ENCODE measurements at regions not wholly inside any gene's neighbourhood (a gene's known extent, or its start where the extent isn't known, plus 50 kb on each side); places are given as distances from the start of the nearest gene placed in this dataset.

- no peak for DNase-seq
- no peaks in the 10 kb centered on the region for H3K4me1 ChIP-seq
- H3K27me3 ChIP-seq = no peaks in the 10 kb centered on the region
- H3K9me3 ChIP-seq = no peaks in the 10 kb centered on the region
- H3K27ac ChIP-seq = no peak overlapping the region
- ATAC-seq (ENCODE audit: low FRiP score in 2 of 2) = no peak
- TF ChIP-seq POLR2A (IDR thresholded peaks at IDR 0.05) = no peak
- no peak overlapping the region for H3K4me3 ChIP-seq
- WGBS, 2 donors = 78% methylated on average over 3 of the region's 3 CpGs
- H3K36me3 ChIP-seq = no peaks in the 10 kb centered on the region
These were observed 58.8 kb upstream of the CLNK start for GRCh38 chr4:10743357-10743756.

GRCh38 chr4:10741961-10742699 is 57.6 kb upstream of the CLNK start:
- DNase-seq (no peak), ATAC-seq (ENCODE audit: low FRiP score in 2 of 2) (no peak)
- H3K36me3 ChIP-seq = no peaks in the 10 kb centered on the region
- WGBS, 2 donors = 80 to 92% methylated on average over 1 of the region's 1 CpG
- no peak overlapping the region for H3K27ac ChIP-seq
- H3K9me3 ChIP-seq = no peaks in the 10 kb centered on the region
- no peaks in the 10 kb centered on the region for H3K4me1 ChIP-seq
- no peaks in the 10 kb centered on the region for H3K27me3 ChIP-seq
- H3K4me3 ChIP-seq = no peak overlapping the region
- TF ChIP-seq POLR2AphosphoS5 (IDR thresholded peaks at IDR 0.05) (no peak), POLR2A (IDR thresholded peaks at IDR 0.05) (no peak), EP300 (IDR thresholded peaks at IDR 0.05) (no peak)
- TF ChIP-seq, protein P1, sequence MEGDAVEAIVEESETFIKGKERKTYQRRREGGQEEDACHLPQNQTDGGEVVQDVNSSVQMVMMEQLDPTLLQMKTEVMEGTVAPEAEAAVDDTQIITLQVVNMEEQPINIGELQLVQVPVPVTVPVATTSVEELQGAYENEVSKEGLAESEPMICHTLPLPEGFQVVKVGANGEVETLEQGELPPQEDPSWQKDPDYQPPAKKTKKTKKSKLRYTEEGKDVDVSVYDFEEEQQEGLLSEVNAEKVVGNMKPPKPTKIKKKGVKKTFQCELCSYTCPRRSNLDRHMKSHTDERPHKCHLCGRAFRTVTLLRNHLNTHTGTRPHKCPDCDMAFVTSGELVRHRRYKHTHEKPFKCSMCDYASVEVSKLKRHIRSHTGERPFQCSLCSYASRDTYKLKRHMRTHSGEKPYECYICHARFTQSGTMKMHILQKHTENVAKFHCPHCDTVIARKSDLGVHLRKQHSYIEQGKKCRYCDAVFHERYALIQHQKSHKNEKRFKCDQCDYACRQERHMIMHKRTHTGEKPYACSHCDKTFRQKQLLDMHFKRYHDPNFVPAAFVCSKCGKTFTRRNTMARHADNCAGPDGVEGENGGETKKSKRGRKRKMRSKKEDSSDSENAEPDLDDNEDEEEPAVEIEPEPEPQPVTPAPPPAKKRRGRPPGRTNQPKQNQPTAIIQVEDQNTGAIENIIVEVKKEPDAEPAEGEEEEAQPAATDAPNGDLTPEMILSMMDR (IDR thresholded peaks at IDR 0.05) = no peak

- H3K36me3 ChIP-seq = no peaks in the 10 kb centered on the region
- ATAC-seq (ENCODE audit: low FRiP score in 2 of 2) = no peak
- no peak for DNase-seq
- H3K4me3 ChIP-seq = no peak overlapping the region
- 65% methylated on average over 4 of the region's 4 CpGs for WGBS, 2 donors
- H3K4me1 ChIP-seq = no peaks in the 10 kb centered on the region
- TF ChIP-seq EP300 (IDR thresholded peaks at IDR 0.05) = no peak
- no peak for TF ChIP-seq POLR2A (IDR thresholded peaks at IDR 0.05)
- TF ChIP-seq POLR2AphosphoS5 (IDR thresholded peaks at IDR 0.05) = no peak
- TF ChIP-seq, protein P1 (IDR thresholded peaks at IDR 0.05) = no peak
- H3K27me3 ChIP-seq = no peaks in the 10 kb centered on the region
- H3K9me3 ChIP-seq = no peaks in the 10 kb centered on the region
- no peak overlapping the region for H3K27ac ChIP-seq
These were observed 56.5 kb upstream of the CLNK start for GRCh38 chr4:10740891-10741620.

DNA sequence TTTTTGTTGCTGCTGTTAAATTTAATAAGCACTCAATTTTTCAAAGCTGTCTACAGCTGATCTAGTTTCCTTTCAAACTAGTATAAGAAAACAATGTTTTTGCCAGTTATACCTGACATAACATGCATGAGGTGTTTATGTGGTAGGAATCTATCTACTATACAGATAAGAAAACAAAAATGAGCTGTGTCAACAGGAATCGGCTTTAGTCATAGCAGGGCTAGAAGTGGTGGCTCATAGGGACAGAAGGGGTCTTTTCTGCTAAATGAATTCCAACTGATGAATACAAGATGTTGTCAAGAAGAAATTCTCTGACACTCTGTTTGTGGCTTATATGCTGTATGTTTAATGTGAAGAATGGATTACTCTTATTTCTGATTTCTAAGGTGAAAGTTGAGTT is 55.7 kb upstream of the CLNK start:
- Histone ChIP-seq H3K4me1 (no peaks in the 10 kb centered on the region), H3K27ac (no peak overlapping the region), H3K9me3 (no peaks in the 10 kb centered on the region), H3K36me3 (no peaks in the 10 kb centered on the region), H3K4me3 (no peak overlapping the region), H3K27me3 (no peaks in the 10 kb centered on the region)
- DNase-seq = no peak
- WGBS, 2 donors = 86% methylated on average over 1 of the region's 1 CpG
- no peak for ATAC-seq (ENCODE audit: low FRiP score in 2 of 2)
- TF ChIP-seq, protein P1 (IDR thresholded peaks at IDR 0.05) = no peak
- TF ChIP-seq EP300 (IDR thresholded peaks at IDR 0.05) (no peak), POLR2A (IDR thresholded peaks at IDR 0.05) (no peak), POLR2AphosphoS5 (IDR thresholded peaks at IDR 0.05) (no peak)

GRCh38 chr4:10738826-10739489 is 54.4 kb upstream of the CLNK start:
- TF ChIP-seq EP300 (IDR thresholded peaks at IDR 0.05) (no peak), POLR2AphosphoS5 (IDR thresholded peaks at IDR 0.05) (no peak), POLR2A (IDR thresholded peaks at IDR 0.05) (no peak)
- TF ChIP-seq, protein P1 (IDR thresholded peaks at IDR 0.05) = no peak
- WGBS, 2 donors = 61 to 62% methylated on average over 5 of the region's 5 CpGs
- DNase-seq = no peak
- Histone ChIP-seq H3K27me3 (no peaks in the 10 kb centered on the region), H3K9me3 (no peaks in the 10 kb centered on the region), H3K4me3 (no peak overlapping the region), H3K36me3 (no peaks in the 10 kb centered on the region), H3K4me1 (no peaks in the 10 kb centered on the region), H3K27ac (no peak overlapping the region)
- ATAC-seq (ENCODE audit: low FRiP score in 2 of 2) = no peak

All from upper lobe of left lung (tissue), 6 donors.